OCI-LY7 (cell line): ENCODE measurements at regions not wholly inside any gene's neighbourhood (a gene's known extent, or its start where the extent isn't known, plus 50 kb on each side); places are given as distances from the start of the nearest gene placed in this dataset.

Experiments
- BruUV-seq: library from RNA; stranded (reverse); fragments of 400-500 nt; replicated peaks from 2 replicates; lab custom pipeline; 2021; lab: Mats Ljungman, UMichigan
- CTCF ChIA-PET: fragments of 300-600 bp; sonication (Branson Sonifier 250); formaldehyde crosslinking; loops from one replicate; lab custom pipeline; 2022; ENCODE audit warnings: antibody characterized with exemption; ENCODE audit not compliant: unreplicated experiment; lab: Charles Lee
- POLR2A ChIA-PET: fragments of 300-600 bp; sonication (Branson Sonifier 250); formaldehyde crosslinking; loops from one replicate; lab custom pipeline; 2022; ENCODE audit warnings: antibody characterized with exemption; lab: Charles Lee
- DNase-seq: peaks from one replicate; pipeline ENCODE4 v3.0.0-alpha.2; 2015; ENCODE audit warnings: low spot score
- H2AFZ ChIP-seq: fragments of 200-600 bp; sonication (generic), shearing (Covaris generic); 2 replicates; pipeline ENCODE4 v1.6.1; 2014; ENCODE audit warnings: mild to moderate bottlenecking, antibody characterized with exemption, low read length, moderate library complexity
- H3K27ac ChIP-seq: fragments of 200-600 bp; sonication (generic); 2 replicates; pipeline ENCODE4 v1.5.1; 2014; ENCODE audit warnings: mixed run types, low read depth, mild to moderate bottlenecking, moderate library complexity, low read length, inconsistent platforms; ENCODE audit not compliant: poor library complexity, severe bottlenecking
- H3K36me3 ChIP-seq: fragments of 200-600 bp; sonication (generic); 2 replicates; pipeline ENCODE4 v1.6.1; 2014; ENCODE audit warnings: mild to moderate bottlenecking, antibody characterized with exemption, low read length, moderate library complexity, mixed read lengths; ENCODE audit not compliant: insufficient read depth
- H3K4me1 ChIP-seq: fragments of 200-600 bp; sonication (generic); 2 replicates; pipeline ENCODE4 v1.5.1; 2014; ENCODE audit warnings: mild to moderate bottlenecking, low read length; ENCODE audit not compliant: insufficient read depth, poor library complexity, severe bottlenecking
- H3K4me2 ChIP-seq: fragments of 200-600 bp; sonication (generic); 2 replicates; pipeline ENCODE4 v1.6.1; 2014; ENCODE audit warnings: mild to moderate bottlenecking, low read length
- H3K4me3 ChIP-seq: fragments of 200-600 bp; sonication (generic); 2 replicates; pipeline ENCODE4 v1.5.1; 2014; ENCODE audit warnings: mild to moderate bottlenecking, low read depth, low read length; ENCODE audit not compliant: poor library complexity, severe bottlenecking
- H3K79me2 ChIP-seq: fragments of 200-600 bp; sonication (generic); 2 replicates; pipeline ENCODE4 v1.6.1; 2016; ENCODE audit warnings: low read depth, mild to moderate bottlenecking, low read length, moderate library complexity, mixed read lengths; ENCODE audit not compliant: insufficient read depth
- H3K9me2 ChIP-seq: fragments of 200-600 bp; sonication (generic); 2 replicates; pipeline ENCODE4 v1.6.1; 2016; ENCODE audit warnings: mild to moderate bottlenecking, low read length, mixed read lengths; ENCODE audit not compliant: insufficient read depth
- H3K9me3 ChIP-seq: fragments of 200-600 bp; sonication (generic); 2 replicates; pipeline ENCODE4 v1.6.1; 2014; ENCODE audit warnings: mild to moderate bottlenecking, mixed run types, low read length, mixed read lengths
- H4K20me1 ChIP-seq: fragments of 200-600 bp; sonication (generic); 2 replicates; pipeline ENCODE4 v1.6.1; 2014; ENCODE audit warnings: mild to moderate bottlenecking, antibody characterized with exemption, low read length, moderate library complexity, mixed read lengths; ENCODE audit not compliant: insufficient read depth
- EZH2phosphoT487 ChIP-seq: fragments of 200-600 bp; sonication (generic); IDR thresholded peaks from 2 replicates; pipeline ENCODE4 v1.6.1; 2018; ENCODE audit warnings: low read depth, borderline replicate concordance, mild to moderate bottlenecking, mixed run types, antibody characterized with exemption, low read length, moderate library complexity, mixed read lengths
- intact Hi-C: fragments of 100-400 bp; cut with micrococcal nuclease; formaldehyde crosslinking; loops from one replicate; pipeline ENCODE4 v1.10.0; 2022; ENCODE audit not compliant: unreplicated experiment
- TF ChIP-seq, protein P1 (sequence below): fragments of 200-600 bp; sonication (generic); conservative IDR thresholded peaks from 2 replicates; pipeline ENCODE4 v1.5.1; 2014; ENCODE audit warnings: mild to moderate bottlenecking, antibody characterized with exemption, low read length, moderate library complexity, mixed read lengths

DNA sequence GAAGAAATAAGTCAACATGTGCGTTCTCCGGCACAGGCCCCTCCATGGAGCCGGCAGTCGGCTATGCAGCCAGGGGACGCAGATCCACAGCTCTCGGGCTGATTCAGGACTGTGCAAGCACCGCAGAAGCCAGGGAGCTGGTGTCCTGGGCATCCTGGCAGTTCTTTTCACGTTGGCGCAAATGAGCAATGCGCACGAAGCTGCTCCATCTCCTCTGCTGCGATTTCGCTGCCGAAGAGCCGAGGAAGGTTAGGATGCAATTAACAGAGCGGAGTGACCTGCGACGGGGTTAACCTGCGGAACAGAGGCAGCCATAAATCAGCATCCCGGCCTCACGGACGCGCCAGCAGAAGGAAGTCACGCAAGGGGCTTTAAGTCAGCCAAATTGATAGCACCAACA lies 107.1 kb upstream of the POU3F3 start:
- Histone ChIP-seq H3K27ac (no peak overlapping the region), H3K9me2 (no peaks in the 10 kb centered on the region), H3K9me3 (no peaks in the 10 kb centered on the region), H3K36me3 (no peaks in the 10 kb centered on the region), H3K4me2 (no peak overlapping the region), H2AFZ (no peak overlapping the region), H3K4me3 (no peak overlapping the region), H3K4me1 (no peaks in the 10 kb centered on the region), H3K79me2 (no peaks in the 10 kb centered on the region), H4K20me1 (no peaks in the 10 kb centered on the region)
- CTCF ChIA-PET = no interaction called here
- DNase-seq = no peak
- TF ChIP-seq EZH2phosphoT487 = no peak
- TF ChIP-seq, protein P1, sequence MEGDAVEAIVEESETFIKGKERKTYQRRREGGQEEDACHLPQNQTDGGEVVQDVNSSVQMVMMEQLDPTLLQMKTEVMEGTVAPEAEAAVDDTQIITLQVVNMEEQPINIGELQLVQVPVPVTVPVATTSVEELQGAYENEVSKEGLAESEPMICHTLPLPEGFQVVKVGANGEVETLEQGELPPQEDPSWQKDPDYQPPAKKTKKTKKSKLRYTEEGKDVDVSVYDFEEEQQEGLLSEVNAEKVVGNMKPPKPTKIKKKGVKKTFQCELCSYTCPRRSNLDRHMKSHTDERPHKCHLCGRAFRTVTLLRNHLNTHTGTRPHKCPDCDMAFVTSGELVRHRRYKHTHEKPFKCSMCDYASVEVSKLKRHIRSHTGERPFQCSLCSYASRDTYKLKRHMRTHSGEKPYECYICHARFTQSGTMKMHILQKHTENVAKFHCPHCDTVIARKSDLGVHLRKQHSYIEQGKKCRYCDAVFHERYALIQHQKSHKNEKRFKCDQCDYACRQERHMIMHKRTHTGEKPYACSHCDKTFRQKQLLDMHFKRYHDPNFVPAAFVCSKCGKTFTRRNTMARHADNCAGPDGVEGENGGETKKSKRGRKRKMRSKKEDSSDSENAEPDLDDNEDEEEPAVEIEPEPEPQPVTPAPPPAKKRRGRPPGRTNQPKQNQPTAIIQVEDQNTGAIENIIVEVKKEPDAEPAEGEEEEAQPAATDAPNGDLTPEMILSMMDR = no peak
- intact Hi-C loops = no loop called here
- POLR2A ChIA-PET = no interaction called here
- no TSS peak for BruUV-seq

DNA sequence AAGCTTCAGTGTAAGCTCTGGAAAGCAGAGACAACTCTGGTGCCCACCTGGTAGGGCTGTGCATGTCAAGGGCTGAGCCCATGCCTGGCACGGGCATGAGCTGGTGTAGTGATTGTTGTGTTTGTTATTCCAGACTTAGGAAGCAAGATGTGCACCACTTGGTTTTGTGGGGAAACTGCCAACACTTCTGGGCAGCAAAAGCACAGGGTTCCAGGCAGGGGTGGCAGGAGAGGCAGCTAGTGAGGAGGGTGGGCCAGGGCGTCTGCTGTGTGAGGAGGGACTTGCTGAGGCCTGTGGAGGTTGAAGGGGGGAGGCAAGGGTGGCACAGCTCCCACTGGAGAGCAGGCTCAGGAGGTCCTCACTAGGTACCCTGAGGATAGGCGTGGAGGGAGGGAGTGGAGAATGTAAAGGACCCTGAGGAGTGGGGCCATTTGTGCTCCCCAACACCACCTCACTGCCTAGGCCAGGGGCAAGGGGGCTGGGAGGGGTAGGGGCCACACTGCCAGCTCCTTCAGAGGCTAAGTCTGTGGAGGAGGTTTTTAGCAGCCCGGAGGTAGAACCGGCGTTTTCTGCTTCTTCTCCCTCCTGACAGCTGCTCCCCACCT lies 104.0 kb upstream of the POU3F3 start:
- Histone ChIP-seq H3K4me3 (no peak overlapping the region), H3K4me2 (no peak overlapping the region), H3K36me3 (no peaks in the 10 kb centered on the region), H3K79me2 (no peaks in the 10 kb centered on the region), H3K4me1 (no peaks in the 10 kb centered on the region), H4K20me1 (no peaks in the 10 kb centered on the region), H3K27ac (no peak overlapping the region), H3K9me3 (no peaks in the 10 kb centered on the region), H3K9me2 (no peaks in the 10 kb centered on the region), H2AFZ (no peak overlapping the region)
- TF ChIP-seq EZH2phosphoT487 = no peak
- TF ChIP-seq, protein P1 = no peak
- DNase-seq = no peak
- intact Hi-C loops = no loop called here
- CTCF ChIA-PET = no interaction called here
- POLR2A ChIA-PET = no interaction called here
- no TSS peak for BruUV-seq

DNA sequence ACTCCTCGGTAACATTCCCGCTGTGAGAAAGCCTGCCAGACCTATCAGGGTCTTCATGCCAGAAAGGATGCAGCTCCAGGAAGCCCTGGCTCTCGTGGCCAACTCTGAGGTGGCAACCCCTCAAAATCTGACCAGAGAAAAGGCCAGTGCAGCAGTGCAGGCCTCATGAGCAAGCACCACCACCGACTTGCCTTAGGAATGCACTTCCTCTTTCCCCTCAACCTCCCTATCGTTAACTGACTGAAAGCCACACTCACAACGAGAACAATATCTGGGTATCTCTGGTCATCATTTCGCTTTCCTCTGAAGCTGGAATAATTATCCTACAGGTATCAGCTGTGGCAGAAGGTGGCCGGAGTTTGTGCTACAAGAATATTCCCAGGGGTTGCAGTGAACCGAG lies 101.4 kb upstream of the POU3F3 start:
- Histone ChIP-seq H3K4me3 (no peak overlapping the region), H3K9me3 (no peaks in the 10 kb centered on the region), H3K9me2 (no peaks in the 10 kb centered on the region), H3K4me2 (no peak overlapping the region), H3K79me2 (no peaks in the 10 kb centered on the region), H3K4me1 (no peaks in the 10 kb centered on the region), H2AFZ (no peak overlapping the region), H3K36me3 (no peaks in the 10 kb centered on the region), H3K27ac (no peak overlapping the region), H4K20me1 (no peaks in the 10 kb centered on the region)
- no TSS peak for BruUV-seq
- ChIA-PET CTCF (no interaction called here), POLR2A (no interaction called here)
- DNase-seq = no peak
- TF ChIP-seq, protein P1 = no peak
- TF ChIP-seq EZH2phosphoT487 = no peak
- intact Hi-C loops = no loop called here
